Trophoblast cell (in vitro differentiated cells and primary cell): ENCODE measurements at regions not wholly inside any gene's neighbourhood (a gene's known extent, or its start where the extent isn't known, plus 50 kb on each side); places are given as distances from the start of the nearest gene placed in this dataset.
"Not testable (repeated sequence)": the region's sequence is repeated elsewhere in the genome, so short reads cannot be mapped to it uniquely, and the experiment has no call there.

Experiments used
- DNase-seq, 2 donors: peaks; one replicate each; pipeline ENCODE4 v3.0.0-alpha.2; 2016
- H2AFZ ChIP-seq: 2 replicates; pipeline ENCODE4 v1.6.1; 2013; ENCODE audit warnings: low read length, moderate library complexity, mild to moderate bottlenecking; ENCODE audit not compliant: insufficient read depth, poor library complexity
- H2AK5ac ChIP-seq: 2 replicates; pipeline ENCODE4 v1.6.1; 2013; ENCODE audit warnings: mild to moderate bottlenecking, low read length
- H2BK120ac ChIP-seq: 2 replicates; pipeline ENCODE4 v1.6.1; 2013; ENCODE audit warnings: low read length, mild to moderate bottlenecking, moderate library complexity; ENCODE audit not compliant: insufficient read depth, poor library complexity
- H2BK12ac ChIP-seq: 2 replicates; pipeline ENCODE4 v1.6.1; 2013; ENCODE audit warnings: mild to moderate bottlenecking, low read length, moderate library complexity
- H2BK5ac ChIP-seq: 2 replicates; pipeline ENCODE4 v1.6.1; 2013; ENCODE audit warnings: low read length, low read depth, moderate library complexity, mild to moderate bottlenecking; ENCODE audit not compliant: poor library complexity
- H3K14ac ChIP-seq: 2 replicates; pipeline ENCODE4 v1.6.1; 2013; ENCODE audit warnings: mild to moderate bottlenecking, low read length
- H3K18ac ChIP-seq: 2 replicates; pipeline ENCODE4 v1.6.1; 2013; ENCODE audit warnings: mild to moderate bottlenecking, low read length
- H3K23ac ChIP-seq: 2 replicates; pipeline ENCODE4 v1.6.1; 2013; ENCODE audit warnings: low read length
- H3K27ac ChIP-seq: 2 replicates; pipeline ENCODE4 v1.5.1; 2013; ENCODE audit warnings: low read depth, mild to moderate bottlenecking, inconsistent platforms, low read length, moderate library complexity
- H3K27me3 ChIP-seq: 2 replicates; pipeline ENCODE4 v1.6.1; 2013; ENCODE audit warnings: inconsistent platforms, mild to moderate bottlenecking, low read length, moderate library complexity; ENCODE audit not compliant: insufficient read depth
- H3K36me3 ChIP-seq, 2 experiments: 1 replicate in 1 of 2; 2 replicates in 1 of 2; pipeline ENCODE4 v1.6.1; 2013; ENCODE audit warnings: low read length in 2 of 2, mild to moderate bottlenecking in 2 of 2, moderate library complexity in 1 of 2; ENCODE audit not compliant: insufficient read depth in 2 of 2, control insufficient read depth in 1 of 2
- H3K4ac ChIP-seq: 2 replicates; pipeline ENCODE4 v1.6.1; 2013; ENCODE audit warnings: low read depth, mild to moderate bottlenecking, low read length, moderate library complexity
- H3K4me1 ChIP-seq, 2 experiments: 1 replicate in 1 of 2; 2 replicates in 1 of 2; pipeline ENCODE4 v1.6.1; 2013; ENCODE audit warnings: low read length in 2 of 2, mild to moderate bottlenecking in 2 of 2, moderate library complexity in 1 of 2; ENCODE audit not compliant: insufficient read depth in 2 of 2, control insufficient read depth in 1 of 2
- H3K4me2 ChIP-seq: 2 replicates; pipeline ENCODE4 v1.6.1; 2013; ENCODE audit warnings: inconsistent platforms, mild to moderate bottlenecking, low read length, moderate library complexity
- H3K4me3 ChIP-seq: 2 replicates; pipeline ENCODE4 v1.5.1; 2013; ENCODE audit warnings: mild to moderate bottlenecking, low read depth, low read length, inconsistent platforms
- H3K79me1 ChIP-seq: one replicate; pipeline ENCODE4 v1.6.1; 2013; ENCODE audit warnings: low read length
- H3K79me2 ChIP-seq: 2 replicates; pipeline ENCODE4 v1.6.1; 2013; ENCODE audit warnings: low read length, mild to moderate bottlenecking; ENCODE audit not compliant: control insufficient read depth, insufficient read depth, poor library complexity
- H3K9ac ChIP-seq: 2 replicates; pipeline ENCODE4 v1.6.1; 2013; ENCODE audit warnings: mild to moderate bottlenecking, low read length
- H3K9me3 ChIP-seq: 2 replicates; pipeline ENCODE4 v1.6.1; 2013; ENCODE audit warnings: low read depth, mild to moderate bottlenecking, control low read depth, inconsistent platforms, low read length; ENCODE audit not compliant: insufficient read depth
- H4K12ac ChIP-seq: 2 replicates; pipeline ENCODE4 v1.6.1; 2013; ENCODE audit warnings: low read depth, mild to moderate bottlenecking, low read length, moderate library complexity
- H4K8ac ChIP-seq: 2 replicates; pipeline ENCODE4 v1.6.1; 2013; ENCODE audit warnings: low read depth, mild to moderate bottlenecking, low read length, moderate library complexity
- H4K91ac ChIP-seq: one replicate; pipeline ENCODE4 v1.6.1; 2013; ENCODE audit warnings: low read depth, mild to moderate bottlenecking, low read length, moderate library complexity
- WGBS: extraction: QIAGEN DNeasy Blood & Tissue Kit; methylation state at CpG from one replicate; pipeline ENCODE4 v1.1.7; 2013; ENCODE audit warnings: missing lambda C conversion rate; ENCODE audit not compliant: insufficient read length, insufficient coverage; ENCODE audit errors: extremely low coverage; 5-methylcytosine and 5-hydroxymethylcytosine counted together

GRCh38 chr1:222975472-222976122, 160.8 kb downstream of the DISP1 start:
- peak overlapping the region; percentile 77 for H2BK12ac ChIP-seq
- H3K14ac ChIP-seq, result no peak overlapping the region

GRCh38 chr1:222976453-222976852, 161.6 kb downstream of the DISP1 start:
- DNase-seq, result no peak
- no peak overlapping the region for H3K18ac ChIP-seq
- no peak overlapping the region for H2BK5ac ChIP-seq
- H2BK120ac ChIP-seq, result no peak overlapping the region
- no peak overlapping the region for H2AK5ac ChIP-seq
- no peak overlapping the region for H2AFZ ChIP-seq
- no CpG with 5 or more reads among the region's 1 CpG for WGBS
- peaks cover 2 to 5% of the 10 kb centered on the region in 2 experiments for H3K4me1 ChIP-seq
- H3K23ac ChIP-seq, result no peak overlapping the region
- no peak overlapping the region for H3K4ac ChIP-seq
- H3K27ac ChIP-seq, result no peak overlapping the region
- no peak overlapping the region for H3K9ac ChIP-seq
- no peak overlapping the region for H3K14ac ChIP-seq
- no peak overlapping the region for H4K8ac ChIP-seq
- no peak overlapping the region for H4K91ac ChIP-seq
- no peak overlapping the region for H4K12ac ChIP-seq
- no peaks in the 10 kb centered on the region for H3K9me3 ChIP-seq
- H2BK12ac ChIP-seq, result no peak overlapping the region
- no peaks in the 10 kb centered on the region for H3K27me3 ChIP-seq
- no peaks in the 10 kb centered on the region for H3K36me3 ChIP-seq
- H3K4me3 ChIP-seq, result no peak overlapping the region
- H3K79me1 ChIP-seq, result peaks cover 2% of the 10 kb centered on the region
- H3K79me2 ChIP-seq, result no peaks in the 10 kb centered on the region
- H3K4me2 ChIP-seq, result no peak overlapping the region

More at GRCh38 chr1:222975472-222976122, 160.8 kb downstream of the DISP1 start:
- no peak overlapping the region for H3K4ac ChIP-seq
- H3K4me2 ChIP-seq, result no peak overlapping the region
- H2BK5ac ChIP-seq, result no peak overlapping the region
- no peak for DNase-seq
- no peak overlapping the region for H4K8ac ChIP-seq
- 100% methylated on average over 1 of the region's 6 CpGs for WGBS
- no peaks in the 10 kb centered on the region for H3K79me2 ChIP-seq
- H3K27ac ChIP-seq, result no peak overlapping the region
- H3K79me1 ChIP-seq, result peaks cover 2% of the 10 kb centered on the region
- H3K27me3 ChIP-seq, result no peaks in the 10 kb centered on the region
- H3K4me3 ChIP-seq, result no peak overlapping the region
- H3K36me3 ChIP-seq, result no peaks in the 10 kb centered on the region
- H4K12ac ChIP-seq, result no peak overlapping the region
- no peak overlapping the region for H3K9ac ChIP-seq
- H4K91ac ChIP-seq, result peak overlapping the region; percentile 43
- no peak overlapping the region for H3K18ac ChIP-seq
- H3K23ac ChIP-seq, result no peak overlapping the region
- peaks cover 2 to 5% of the 10 kb centered on the region in 2 experiments for H3K4me1 ChIP-seq
- H3K9me3 ChIP-seq, result no peaks in the 10 kb centered on the region
- H2AFZ ChIP-seq, result no peak overlapping the region
- no peak overlapping the region for H2AK5ac ChIP-seq
- H2BK120ac ChIP-seq, result no peak overlapping the region

- no CpG with 5 or more reads among the region's 5 CpGs for WGBS
Measured at GRCh38 chr1:222977294-222977693, 162.5 kb downstream of the DISP1 start.

GRCh38 chr1:222979561-222979960, 163.5 kb downstream of the TLR5 start:
- no peaks in the 10 kb centered on the region for H3K27me3 ChIP-seq
- WGBS, result no CpG with 5 or more reads among the region's 5 CpGs

More at GRCh38 chr1:222977294-222977693, 162.5 kb downstream of the DISP1 start:
- not testable (repeated sequence) for H2AFZ ChIP-seq, H3K18ac ChIP-seq, H2AK5ac ChIP-seq, H3K27me3 ChIP-seq, H4K91ac ChIP-seq, H3K4ac ChIP-seq, H2BK5ac ChIP-seq, H4K12ac ChIP-seq, H3K27ac ChIP-seq, H2BK120ac ChIP-seq, H3K4me3 ChIP-seq, H3K9me3 ChIP-seq, H3K4me1 ChIP-seq, H3K36me3 ChIP-seq, H3K4me2 ChIP-seq, H3K23ac ChIP-seq, DNase-seq, H2BK12ac ChIP-seq, H3K9ac ChIP-seq, H4K8ac ChIP-seq, H3K79me2 ChIP-seq, H3K14ac ChIP-seq, H3K79me1 ChIP-seq

More at GRCh38 chr1:222979561-222979960, 163.5 kb downstream of the TLR5 start:
- Histone ChIP-seq H3K36me3 (no peaks in the 10 kb centered on the region), H4K12ac (no peak overlapping the region), H4K91ac (no peak overlapping the region), H2AFZ (no peak overlapping the region), H3K79me1 (peaks cover 2% of the 10 kb centered on the region), H3K14ac (no peak overlapping the region), H4K8ac (no peak overlapping the region), H3K79me2 (no peaks in the 10 kb centered on the region), H3K4me1 (peaks cover 2 to 5% of the 10 kb centered on the region in 2 experiments), H3K18ac (no peak overlapping the region), H3K27ac (no peak overlapping the region), H2AK5ac (no peak overlapping the region), H3K23ac (no peak overlapping the region), H2BK12ac (no peak overlapping the region), H3K9ac (no peak overlapping the region), H2BK120ac (no peak overlapping the region), H2BK5ac (no peak overlapping the region), H3K4me2 (no peak overlapping the region), H3K9me3 (no peaks in the 10 kb centered on the region), H3K4me3 (no peak overlapping the region), H3K4ac (no peak overlapping the region)
- DNase-seq, result no peak
